HepG2 (cell line): ENCODE measurements at regions not wholly inside any gene's neighbourhood (a gene's known extent, or its start where the extent isn't known, plus 50 kb on each side); places are given as distances from the start of the nearest gene placed in this dataset.

ENCODE experiments used
- ATAC-seq: fragments of 200-7000 bp; cut with Tn5 transposase; 3 replicates; pipeline ENCODE4 v1.9.1; 2020; ENCODE audit warnings: mild to moderate bottlenecking, moderate library complexity
- BruUV-seq: library from RNA; stranded (reverse); fragments of 400-500 nt; replicated peaks from 2 replicates; lab custom pipeline; 2021; lab: Mats Ljungman, UMichigan
- CTCF ChIA-PET: fragments of 300-600 bp; formaldehyde crosslinking; extraction: SDS; loops from one replicate; lab custom pipeline; 2021; ENCODE audit warnings: low total read pairs, inconsistent platforms, low intra/inter-chr PET ratio; lab: Yijun Ruan, JAX
- POLR2A ChIA-PET: fragments of 350-600 bp; sonication (Branson Sonifier 250); formaldehyde crosslinking; loops from one replicate; lab custom pipeline; 2020; ENCODE audit warnings: antibody characterized with exemption, inconsistent platforms; lab: Yijun Ruan, JAX
- DNase-seq: peaks from one replicate; pipeline ENCODE4 v3.0.0-alpha.2; 2015; ENCODE audit warnings: low spot score
- FAIRE-seq: peaks from 3 replicates; lab custom pipeline; 2011; peaks lifted over from hg19 to GRCh38; lab: Jason Lieb, UNC
- H2AFZ ChIP-seq: one replicate; pipeline ENCODE4 v1.6.1; 2011; ENCODE audit warnings: low read length, inconsistent platforms
- H3K27ac ChIP-seq: fragments of 300-600 bp; 3 replicates; pipeline ENCODE4 v1.8.0; 2011; ENCODE audit warnings: mixed run types, mild to moderate bottlenecking, mixed read lengths, low read length, inconsistent platforms; ENCODE audit not compliant: insufficient read depth; ENCODE audit errors: extremely low read length
- H3K27me3 ChIP-seq, 2 experiments: fragments of 200-600 bp in 1 of 2; 2 replicates in 1 of 2; 3 replicates in 1 of 2; pipeline versions ENCODE4 v1.6.0 to v1.8.0; 2011; ENCODE audit warnings: low read length in 2 of 2, mild to moderate bottlenecking in 2 of 2, moderate library complexity in 2 of 2, inconsistent platforms in 1 of 2; ENCODE audit not compliant: insufficient read depth in 2 of 2, control insufficient read depth in 1 of 2
- H3K36me3 ChIP-seq, 2 experiments: fragments of 200-600 bp in 1 of 2; replicated peaks in 1 of 2; 2 replicates in 1 of 2; 3 replicates in 1 of 2; pipeline versions ENCODE4 v1.5.1 to v1.8.0; 2011; ENCODE audit warnings: low read length in 2 of 2, inconsistent platforms in 1 of 2; ENCODE audit not compliant: insufficient read depth in 2 of 2, control insufficient read depth in 1 of 2
- H3K4me1 ChIP-seq: 2 replicates; pipeline ENCODE4 v1.5.1; 2012; ENCODE audit warnings: low read length, inconsistent platforms; ENCODE audit not compliant: insufficient read depth
- H3K4me2 ChIP-seq: 2 replicates; pipeline ENCODE4 v1.6.0; 2011; ENCODE audit warnings: low read depth, low read length, inconsistent platforms
- H3K4me3 ChIP-seq, 3 experiments: fragments of 200-600 bp in 1 of 3; sonication (generic), shearing (Covaris generic) in 1 of 3; replicated peaks in 1 of 3; 2 replicates each; pipeline ENCODE4 v1.5.1; 2011 to 2016; ENCODE audit warnings: low read length in 3 of 3, inconsistent platforms in 2 of 3, low read depth in 2 of 3, mild to moderate bottlenecking in 2 of 3, control low read depth in 1 of 3, mixed read lengths in 1 of 3; ENCODE audit not compliant: insufficient read depth in 1 of 3
- H3K79me2 ChIP-seq: one replicate; pipeline ENCODE4 v1.6.1; 2011; ENCODE audit warnings: low read length, inconsistent platforms; ENCODE audit not compliant: insufficient read depth
- H3K9ac ChIP-seq: 2 replicates; pipeline ENCODE4 v1.6.0; 2011; ENCODE audit warnings: mild to moderate bottlenecking, low read depth, low read length, inconsistent platforms; ENCODE audit not compliant: insufficient read depth
- H3K9me3 ChIP-seq: 2 replicates; pipeline ENCODE4 v1.5.1; 2012; ENCODE audit warnings: mild to moderate bottlenecking, low read length
- H4K20me1 ChIP-seq: 2 replicates; pipeline ENCODE4 v1.6.0; 2011; ENCODE audit warnings: inconsistent platforms, mild to moderate bottlenecking, low read length, moderate library complexity; ENCODE audit not compliant: insufficient read depth
- MAFK ChIP-seq, 2 experiments: IDR thresholded peaks in 1 of 2; conservative IDR thresholded peaks in 1 of 2; 2 replicates each; pipeline ENCODE4 v1.6.1; 2011; ENCODE audit warnings: improper control_type of control experiment in 2 of 2, low read length in 2 of 2
- MIXL1 ChIP-seq: IDR thresholded peaks from 2 replicates; pipeline ENCODE4 v1.6.1; 2016
- PRMT3 ChIP-seq: sonication (generic); formaldehyde crosslinking; IDR thresholded peaks from 2 replicates; pipeline ENCODE4 v1.8.1; 2022; ENCODE audit warnings: low read depth, mild to moderate bottlenecking, moderate library complexity, missing genetic modification reagents, borderline replicate concordance
- SOX5 ChIP-seq: IDR thresholded peaks from 2 replicates; pipeline ENCODE4 v1.6.1; 2016; ENCODE audit warnings: borderline replicate concordance
- ZBTB33 ChIP-seq: sonication (generic); formaldehyde crosslinking; IDR thresholded peaks from 2 replicates; pipeline ENCODE4 v1.4.0; 2020; ENCODE audit warnings: missing genetic modification reagents
- ZFP36L2 ChIP-seq: sonication (generic); formaldehyde crosslinking; IDR thresholded peaks from 2 replicates; pipeline ENCODE4 v1.4.0; 2020; ENCODE audit warnings: missing genetic modification reagents
- ZNF232 ChIP-seq: sonication (generic); formaldehyde crosslinking; IDR thresholded peaks from 2 replicates; pipeline ENCODE4 v1.4.0; 2020; ENCODE audit warnings: missing genetic modification reagents, borderline replicate concordance
- ZNF652 ChIP-seq: IDR thresholded peaks from 2 replicates; pipeline ENCODE4 v1.6.1; 2016; ENCODE audit warnings: low read depth, borderline replicate concordance
- WGBS: methylation state at CpG from one replicate; pipeline ENCODE4 v1.1.6; 2017; ENCODE audit warnings: low lambda C conversion rate; 5-methylcytosine and 5-hydroxymethylcytosine counted together
- in situ Hi-C: cut with HindIII; loops from 2 replicates; pipeline ENCODE4 v1.10.0; 2017; ENCODE audit warnings: low pct_unique_long_range_greater_than_20kb; ENCODE audit not compliant: extremely low pct_ligation_motif_present
- intact Hi-C: fragments of 100-400 bp; cut with micrococcal nuclease; formaldehyde crosslinking; loops from one replicate; pipeline ENCODE4 v1.10.0; 2022; ENCODE audit not compliant: unreplicated experiment
- TF ChIP-seq, protein P1 (sequence below): sonication (generic); formaldehyde crosslinking; IDR thresholded peaks from 2 replicates; pipeline ENCODE4 v1.5.0; 2020; ENCODE audit warnings: mild to moderate bottlenecking, missing genetic modification reagents, borderline replicate concordance
- TF ChIP-seq, protein P2 (sequence below): sonication (generic); formaldehyde crosslinking; IDR thresholded peaks from 2 replicates; pipeline ENCODE4 v1.4.0; 2020; ENCODE audit warnings: missing genetic modification reagents

DNA sequence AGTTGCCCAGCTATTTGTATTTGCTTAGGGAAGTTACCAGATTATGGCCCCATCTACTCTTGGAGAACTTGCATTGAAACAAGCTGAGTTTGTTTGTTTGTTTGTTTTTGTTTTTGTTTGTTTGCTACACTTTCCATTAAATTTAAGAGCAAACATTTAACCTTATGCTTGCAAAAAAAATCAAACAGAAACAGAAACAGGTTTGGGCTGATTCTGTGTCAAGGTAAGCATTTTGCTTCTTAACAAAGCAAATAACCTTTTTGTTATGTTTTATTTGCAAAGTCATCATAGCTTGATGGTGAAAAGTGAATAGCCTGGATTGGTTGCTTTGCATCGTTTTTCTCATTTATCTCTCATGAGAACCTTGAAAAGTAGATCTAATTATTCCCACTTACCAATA, 531.8 kb downstream of the EFNB2 start:
- no peaks in the 10 kb centered on the region for H4K20me1 ChIP-seq
- CTCF ChIA-PET = no interaction called here
- in situ Hi-C loops (no loop called here), intact Hi-C loops (no loop called here)
- no peaks in the 10 kb centered on the region for H3K4me1 ChIP-seq
- DNase-seq (no peak), ATAC-seq (no peak), FAIRE-seq (no peak)
- no peak overlapping the region for H3K4me3 ChIP-seq
- H3K9me3 ChIP-seq = peaks cover 2% of the 10 kb centered on the region
- H3K27me3 ChIP-seq = no peaks in the 10 kb centered on the region
- no peak overlapping the region for H3K9ac ChIP-seq
- no peaks in the 10 kb centered on the region for H3K36me3 ChIP-seq
- 0% methylated on average over 1 of the region's 1 CpG for WGBS
- H3K79me2 ChIP-seq = no peaks in the 10 kb centered on the region
- TF ChIP-seq MAFK (conservative IDR thresholded peaks at IDR 0.05 in 1 of 2, IDR thresholded peaks at IDR 0.05 in 1 of 2; ENCODE audit: low read length in 2 of 2) = 0 out of 4 replicates have a peak, but pooled peaks of 1 of the 2 experiments have one; percentile 5
- TF ChIP-seq ZNF232 = no peak
- TF ChIP-seq, protein P1, sequence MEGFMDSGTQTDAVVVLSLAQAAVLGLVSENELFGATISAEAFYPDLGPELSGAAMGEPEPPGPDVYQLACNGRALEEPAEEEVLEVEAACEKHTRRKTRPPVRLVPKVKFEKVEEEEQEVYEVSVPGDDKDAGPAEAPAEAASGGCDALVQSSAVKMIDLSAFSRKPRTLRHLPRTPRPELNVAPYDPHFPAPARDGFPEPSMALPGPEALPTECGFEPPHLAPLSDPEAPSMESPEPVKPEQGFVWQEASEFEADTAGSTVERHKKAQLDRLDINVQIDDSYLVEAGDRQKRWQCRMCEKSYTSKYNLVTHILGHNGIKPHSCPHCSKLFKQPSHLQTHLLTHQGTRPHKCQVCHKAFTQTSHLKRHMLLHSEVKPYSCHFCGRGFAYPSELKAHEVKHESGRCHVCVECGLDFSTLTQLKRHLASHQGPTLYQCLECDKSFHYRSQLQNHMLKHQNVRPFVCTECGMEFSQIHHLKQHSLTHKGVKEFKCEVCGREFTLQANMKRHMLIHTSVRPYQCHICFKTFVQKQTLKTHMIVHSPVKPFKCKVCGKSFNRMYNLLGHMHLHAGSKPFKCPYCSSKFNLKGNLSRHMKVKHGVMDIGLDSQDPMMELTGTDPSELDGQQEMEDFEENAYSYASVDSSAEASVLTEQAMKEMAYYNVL (CRISPR knock-in tag) = no peak
- TF ChIP-seq ZBTB33 = no peak
- H3K4me2 ChIP-seq = no peak overlapping the region
- POLR2A ChIA-PET = no interaction called here
- no TSS peak for BruUV-seq
- no peak overlapping the region for H3K27ac ChIP-seq
- H2AFZ ChIP-seq = no peak overlapping the region

- WGBS = 0% methylated on average over 2 of the region's 2 CpGs
- H2AFZ ChIP-seq = no peak overlapping the region
- no peak overlapping the region for H3K27ac ChIP-seq
- no peaks in the 10 kb centered on the region for H3K36me3 ChIP-seq
- FAIRE-seq (no peak), DNase-seq (no peak), ATAC-seq (no peak)
- no peak overlapping the region for H3K4me3 ChIP-seq
- intact Hi-C loops (no loop called here), in situ Hi-C loops (no loop called here)
- H3K4me1 ChIP-seq = no peaks in the 10 kb centered on the region
- no peaks in the 10 kb centered on the region for H3K27me3 ChIP-seq
- no peak overlapping the region for H3K4me2 ChIP-seq
- no TSS peak for BruUV-seq
- no peaks in the 10 kb centered on the region; the same call in 1 of the 2 replicates for H3K9me3 ChIP-seq
- POLR2A ChIA-PET = no interaction called here
- CTCF ChIA-PET = no interaction called here
- no peak overlapping the region for H3K9ac ChIP-seq
- H4K20me1 ChIP-seq = no peaks in the 10 kb centered on the region
- H3K79me2 ChIP-seq = no peaks in the 10 kb centered on the region
- TF ChIP-seq SOX5 = no peak
- no peak for TF ChIP-seq MIXL1 (CRISPR knock-in tag)
- TF ChIP-seq ZFP36L2 (CRISPR knock-in tag) = no peak
- TF ChIP-seq PRMT3 = no peak
- TF ChIP-seq, protein P2, sequence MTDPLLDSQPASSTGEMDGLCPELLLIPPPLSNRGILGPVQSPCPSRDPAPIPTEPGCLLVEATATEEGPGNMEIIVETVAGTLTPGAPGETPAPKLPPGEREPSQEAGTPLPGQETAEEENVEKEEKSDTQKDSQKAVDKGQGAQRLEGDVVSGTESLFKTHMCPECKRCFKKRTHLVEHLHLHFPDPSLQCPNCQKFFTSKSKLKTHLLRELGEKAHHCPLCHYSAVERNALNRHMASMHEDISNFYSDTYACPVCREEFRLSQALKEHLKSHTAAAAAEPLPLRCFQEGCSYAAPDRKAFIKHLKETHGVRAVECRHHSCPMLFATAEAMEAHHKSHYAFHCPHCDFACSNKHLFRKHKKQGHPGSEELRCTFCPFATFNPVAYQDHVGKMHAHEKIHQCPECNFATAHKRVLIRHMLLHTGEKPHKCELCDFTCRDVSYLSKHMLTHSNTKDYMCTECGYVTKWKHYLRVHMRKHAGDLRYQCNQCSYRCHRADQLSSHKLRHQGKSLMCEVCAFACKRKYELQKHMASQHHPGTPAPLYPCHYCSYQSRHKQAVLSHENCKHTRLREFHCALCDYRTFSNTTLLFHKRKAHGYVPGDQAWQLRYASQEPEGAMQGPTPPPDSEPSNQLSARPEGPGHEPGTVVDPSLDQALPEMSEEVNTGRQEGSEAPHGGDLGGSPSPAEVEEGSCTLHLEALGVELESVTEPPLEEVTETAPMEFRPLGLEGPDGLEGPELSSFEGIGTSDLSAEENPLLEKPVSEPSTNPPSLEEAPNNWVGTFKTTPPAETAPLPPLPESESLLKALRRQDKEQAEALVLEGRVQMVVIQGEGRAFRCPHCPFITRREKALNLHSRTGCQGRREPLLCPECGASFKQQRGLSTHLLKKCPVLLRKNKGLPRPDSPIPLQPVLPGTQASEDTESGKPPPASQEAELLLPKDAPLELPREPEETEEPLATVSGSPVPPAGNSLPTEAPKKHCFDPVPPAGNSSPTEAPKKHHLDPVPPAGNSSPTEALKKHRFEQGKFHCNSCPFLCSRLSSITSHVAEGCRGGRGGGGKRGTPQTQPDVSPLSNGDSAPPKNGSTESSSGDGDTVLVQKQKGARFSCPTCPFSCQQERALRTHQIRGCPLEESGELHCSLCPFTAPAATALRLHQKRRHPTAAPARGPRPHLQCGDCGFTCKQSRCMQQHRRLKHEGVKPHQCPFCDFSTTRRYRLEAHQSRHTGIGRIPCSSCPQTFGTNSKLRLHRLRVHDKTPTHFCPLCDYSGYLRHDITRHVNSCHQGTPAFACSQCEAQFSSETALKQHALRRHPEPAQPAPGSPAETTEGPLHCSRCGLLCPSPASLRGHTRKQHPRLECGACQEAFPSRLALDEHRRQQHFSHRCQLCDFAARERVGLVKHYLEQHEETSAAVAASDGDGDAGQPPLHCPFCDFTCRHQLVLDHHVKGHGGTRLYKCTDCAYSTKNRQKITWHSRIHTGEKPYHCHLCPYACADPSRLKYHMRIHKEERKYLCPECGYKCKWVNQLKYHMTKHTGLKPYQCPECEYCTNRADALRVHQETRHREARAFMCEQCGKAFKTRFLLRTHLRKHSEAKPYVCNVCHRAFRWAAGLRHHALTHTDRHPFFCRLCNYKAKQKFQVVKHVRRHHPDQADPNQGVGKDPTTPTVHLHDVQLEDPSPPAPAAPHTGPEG (CRISPR knock-in tag) = no peak
- no peak for TF ChIP-seq ZNF652
Observed at GRCh38 chr13:106001443-106001842, 534.0 kb downstream of the EFNB2 start.
